NCI-H82 treated with DMSO at 0.1 percent for 48 hours (cell line): ENCODE measurements at regions not wholly inside any gene's neighbourhood (a gene's known extent, or its start where the extent isn't known, plus 50 kb on each side); places are given as distances from the start of the nearest gene placed in this dataset.
A peak's percentile ranks its signal among the peaks of the same experiment; 100 is the strongest.

Experiments used
- DNase-seq: peaks from one replicate; lab custom pipeline; 2025; ENCODE audit not compliant: unreplicated experiment; lab: John Stamatoyannopoulos, UW

DNA sequence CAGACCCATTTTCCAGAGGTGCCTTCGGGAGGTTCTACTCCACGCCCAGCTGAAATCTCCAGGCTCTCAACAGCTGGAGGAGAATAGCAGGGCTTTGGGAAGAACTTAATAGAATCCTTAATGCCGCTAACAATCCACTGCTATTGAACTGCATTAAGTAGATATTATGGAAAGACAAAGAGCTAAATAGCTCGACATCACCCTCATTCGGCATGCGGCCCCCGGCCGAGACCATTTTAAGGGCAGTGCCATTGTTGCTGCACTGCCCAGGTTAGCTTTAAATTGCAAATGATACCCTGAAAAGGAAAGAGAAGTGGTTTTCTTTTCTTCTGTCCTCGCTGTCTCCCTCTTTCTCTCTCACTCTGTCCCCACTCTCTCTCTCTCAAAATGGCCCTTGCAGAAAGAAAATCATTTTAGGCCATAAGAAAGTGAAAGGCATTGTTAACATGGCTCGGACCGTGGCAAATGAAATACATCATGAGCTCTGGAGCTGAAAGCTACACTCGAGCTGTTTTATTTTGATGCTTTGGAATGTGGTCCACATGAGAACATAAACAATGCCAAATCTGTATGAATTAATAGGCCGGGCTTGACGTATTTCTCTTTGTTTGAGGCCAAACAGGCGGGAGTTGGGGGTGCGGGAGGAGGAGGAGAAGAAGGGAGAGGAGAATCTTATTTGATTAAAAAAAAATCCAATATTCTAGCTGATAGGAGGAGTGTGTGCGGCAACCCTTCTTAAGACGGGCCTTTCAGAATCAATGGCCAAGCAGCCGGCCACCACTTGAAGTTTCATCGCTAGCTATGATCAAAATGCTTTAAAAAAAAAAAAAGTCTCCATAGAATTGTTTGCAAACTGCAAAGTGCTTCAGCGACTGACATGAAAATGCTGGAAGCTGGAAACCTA is 298.8 kb upstream of the IRX3 start:
- no peak for DNase-seq

DNA sequence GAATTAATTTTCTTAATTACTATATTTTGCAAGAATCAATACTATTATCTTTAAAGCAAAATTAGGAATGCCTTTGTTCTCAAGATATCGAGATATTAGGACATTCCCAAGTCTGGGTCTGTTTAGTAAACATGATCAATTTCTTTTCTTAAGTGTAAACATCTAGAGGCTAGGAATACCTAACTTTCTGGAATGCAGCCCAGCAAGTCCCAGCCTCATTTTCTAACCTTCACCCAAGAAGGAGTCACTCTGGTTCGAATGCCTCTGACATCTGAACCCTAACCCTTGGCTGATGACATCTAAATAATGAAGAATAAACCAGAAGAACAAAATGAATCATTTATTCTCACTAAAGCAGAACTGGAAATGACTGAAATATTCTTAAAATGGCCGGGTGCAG is 297.5 kb upstream of the IRX3 start:
- DNase-seq, result no peak

DNA sequence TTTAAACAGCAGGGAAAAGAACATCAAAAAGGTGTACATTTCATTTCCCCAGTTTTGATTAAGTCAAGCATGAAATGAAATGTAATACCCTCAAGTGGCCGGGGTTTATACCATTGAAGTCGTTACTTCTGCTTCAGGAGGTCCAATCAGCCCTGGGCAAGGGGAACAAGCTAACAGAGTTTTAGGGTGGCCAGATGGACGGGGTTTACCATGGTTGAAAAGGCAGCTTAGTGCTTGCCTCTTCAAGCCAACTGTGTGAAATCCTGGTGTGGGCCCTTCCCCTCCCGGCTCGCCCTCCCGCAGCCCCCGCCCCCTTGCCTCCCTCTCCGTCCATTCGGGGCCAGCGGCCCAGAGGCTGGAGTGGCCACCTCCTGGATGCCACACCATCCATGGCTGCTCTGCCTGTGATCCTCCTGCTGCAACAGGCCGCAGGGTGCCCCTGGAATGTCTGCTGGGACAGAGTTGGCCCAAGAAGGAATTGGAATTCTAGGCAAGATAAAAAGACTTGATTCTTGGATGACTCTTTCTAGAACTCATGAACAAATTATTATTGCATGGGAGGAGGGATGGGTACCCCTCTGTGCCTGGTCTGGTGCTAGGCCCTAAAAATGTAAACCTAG is 296.2 kb upstream of the IRX3 start:
- no peak for DNase-seq

DNA sequence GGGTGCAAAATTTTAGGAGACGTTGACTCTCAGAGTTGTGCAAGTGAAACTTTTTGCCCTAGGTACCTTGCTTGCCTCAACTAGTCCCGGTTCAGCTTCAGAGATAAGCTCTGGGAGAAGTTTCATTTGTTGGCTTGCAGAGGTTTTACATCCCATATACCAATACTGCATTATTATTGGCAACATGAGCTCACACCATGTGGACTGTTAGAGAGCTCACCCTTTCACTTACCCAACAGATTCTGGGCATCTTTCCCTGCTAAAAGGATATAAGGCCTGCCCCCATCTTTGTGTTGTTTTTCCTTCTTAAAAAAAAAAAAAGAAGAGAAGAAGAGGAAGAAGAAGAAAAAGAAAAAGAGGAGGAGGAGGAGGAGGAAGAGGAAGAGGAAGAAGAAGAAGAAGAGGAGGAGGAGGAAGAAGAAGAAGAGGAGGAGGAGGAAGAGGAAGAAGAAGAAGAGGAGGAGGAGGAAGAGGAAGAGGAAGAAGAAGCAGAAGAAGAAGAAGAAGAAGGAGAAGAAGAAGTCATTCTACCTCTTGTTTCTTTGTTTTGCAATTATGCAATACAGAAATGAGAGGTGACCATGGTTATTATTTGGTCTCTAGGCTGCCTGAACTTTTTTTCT is 292.6 kb upstream of the IRX3 start:
- no peak for DNase-seq

DNA sequence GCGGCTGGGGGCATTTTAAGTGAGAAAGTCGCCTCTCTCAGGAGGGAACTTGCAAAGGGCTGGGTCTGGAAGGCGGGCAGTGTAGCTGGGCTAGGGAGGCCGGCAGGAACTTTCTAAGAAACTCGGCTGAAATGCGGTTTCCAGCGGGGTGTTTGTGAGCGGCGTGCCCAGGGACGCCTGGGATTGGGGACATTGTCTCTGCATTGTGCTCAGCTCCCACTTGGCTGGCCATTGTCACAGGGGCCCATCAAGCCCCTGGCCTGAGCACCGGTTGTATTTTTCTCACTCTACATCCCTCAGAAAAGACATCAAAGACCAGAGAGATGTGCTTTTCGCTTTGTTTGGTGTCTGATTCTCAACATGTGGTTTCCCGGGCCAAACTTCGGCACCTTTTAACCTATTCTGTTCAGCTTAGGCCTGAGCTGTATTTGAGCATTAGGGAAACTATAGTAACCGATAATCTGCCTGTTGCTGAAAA is 291.1 kb upstream of the IRX3 start:
- no peak for DNase-seq

DNA sequence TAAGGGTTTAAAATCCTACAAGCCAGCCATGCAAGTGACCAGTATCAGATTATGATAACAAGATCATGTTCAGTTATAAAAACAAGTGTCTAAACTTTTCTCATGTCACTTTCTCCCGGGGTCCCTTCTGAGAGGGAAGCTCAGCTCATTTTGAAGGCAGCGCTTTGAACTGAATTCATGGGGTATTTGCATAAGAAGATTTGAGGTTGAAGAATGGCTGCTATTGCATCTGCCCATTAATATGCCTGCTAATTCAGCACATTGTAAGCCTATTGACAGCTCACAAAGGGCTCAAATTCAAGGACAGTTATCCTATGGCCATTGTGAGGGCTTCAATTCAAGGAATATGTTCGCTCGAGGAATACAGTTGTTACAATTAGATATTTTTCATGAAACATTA is 290.2 kb upstream of the IRX3 start:
- peak; percentile 33 for DNase-seq

DNA sequence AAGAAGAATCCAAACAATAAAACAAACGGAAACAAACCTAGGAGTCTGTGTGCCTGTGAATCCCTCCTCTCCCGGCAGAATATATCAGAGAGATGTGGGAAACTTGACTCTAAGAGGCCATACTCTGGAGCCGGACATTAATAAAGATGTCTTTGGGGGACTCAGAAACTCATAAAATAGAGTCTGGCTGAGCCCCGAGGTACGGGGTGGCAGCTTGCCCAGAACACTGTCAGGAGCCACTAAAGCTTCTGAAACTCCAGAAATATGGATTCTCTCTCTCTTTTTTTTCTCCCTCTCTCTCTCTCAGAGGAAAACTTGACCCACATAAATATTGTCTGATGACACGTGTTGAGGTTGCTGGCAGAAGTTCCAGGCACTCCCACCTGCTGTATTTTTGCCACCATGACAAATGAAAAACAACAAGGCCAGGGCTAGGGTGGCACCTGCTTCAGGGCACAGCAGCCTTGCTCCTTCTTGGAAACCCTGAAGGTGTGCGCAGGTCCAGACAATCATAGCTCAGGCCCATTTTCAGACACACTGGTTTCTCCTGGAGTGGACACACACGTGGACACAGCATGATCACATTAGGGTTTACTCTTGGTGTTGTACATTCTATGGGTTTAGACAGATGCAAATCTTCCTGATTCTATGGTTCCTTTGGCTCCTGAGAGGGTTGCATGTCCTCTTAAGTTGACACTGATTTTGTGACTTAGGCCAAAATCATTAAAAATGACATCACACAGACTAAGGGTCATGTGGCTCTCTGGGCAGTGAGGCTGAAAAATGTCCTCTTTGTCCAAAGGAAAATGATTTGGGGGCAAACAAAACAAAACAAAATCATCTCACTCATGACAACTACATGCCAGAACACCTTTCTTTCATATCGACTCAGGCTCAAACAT is 282.6 kb upstream of the IRX3 start:
- DNase-seq, result no peak

DNA sequence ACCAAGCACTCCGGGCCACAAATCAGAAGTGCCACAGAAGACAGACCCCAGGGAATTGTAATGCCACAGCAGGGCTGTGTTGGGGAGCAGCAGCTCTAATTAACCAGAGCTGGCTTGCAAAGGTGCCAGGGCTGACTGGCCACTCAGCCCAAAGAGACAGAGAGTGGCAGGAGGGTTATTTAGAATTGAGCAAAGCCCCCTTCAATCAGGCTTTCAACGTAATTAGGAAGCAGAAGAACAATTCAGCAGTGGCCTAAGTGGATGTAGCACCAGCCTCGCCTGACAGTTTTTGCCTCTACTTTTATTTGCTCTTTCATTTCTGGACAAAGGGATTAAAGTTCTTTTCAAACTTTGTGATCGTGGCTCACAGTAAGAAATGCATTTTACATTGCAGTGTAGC is 278.3 kb upstream of the IRX3 start:
- no peak for DNase-seq

DNA sequence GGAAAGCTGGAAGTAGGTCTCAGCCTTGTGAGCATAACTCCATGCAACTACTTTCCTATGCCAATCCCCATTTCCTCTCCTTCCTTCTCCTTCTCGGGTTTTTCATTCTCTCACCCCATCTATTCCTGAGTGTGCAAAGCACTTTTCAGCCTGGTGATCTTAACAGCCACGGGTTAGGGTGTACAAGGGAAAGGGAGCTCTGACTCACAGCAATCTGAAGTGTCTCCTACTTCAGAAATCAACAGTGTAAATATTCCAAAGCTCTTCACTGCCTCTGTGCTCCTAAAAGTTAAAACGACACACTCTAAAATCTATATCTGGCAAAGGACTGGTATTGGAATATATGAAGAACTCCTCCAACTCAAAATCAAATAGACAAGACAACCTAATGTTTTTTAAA is 268.0 kb upstream of the IRX3 start:
- no peak for DNase-seq

DNA sequence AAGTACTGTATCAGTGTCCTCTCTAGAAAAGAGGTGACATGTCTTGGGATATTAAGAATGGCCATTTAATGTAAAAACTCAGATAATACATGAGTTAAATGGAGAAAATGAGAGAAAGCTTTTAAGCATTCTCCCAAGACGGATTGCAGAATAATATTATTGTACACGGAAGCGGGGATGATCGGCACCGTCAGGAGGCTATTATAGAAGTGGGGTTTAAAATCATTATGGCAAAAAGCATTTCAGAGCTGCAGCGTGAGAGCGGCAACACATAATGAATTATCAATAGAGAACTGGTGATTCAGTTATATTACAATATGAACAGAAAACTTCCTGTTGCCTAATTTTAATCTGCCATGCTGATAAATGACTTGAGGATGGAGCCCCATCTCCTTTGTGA is 261.7 kb upstream of the IRX3 start:
- no peak for DNase-seq

DNA sequence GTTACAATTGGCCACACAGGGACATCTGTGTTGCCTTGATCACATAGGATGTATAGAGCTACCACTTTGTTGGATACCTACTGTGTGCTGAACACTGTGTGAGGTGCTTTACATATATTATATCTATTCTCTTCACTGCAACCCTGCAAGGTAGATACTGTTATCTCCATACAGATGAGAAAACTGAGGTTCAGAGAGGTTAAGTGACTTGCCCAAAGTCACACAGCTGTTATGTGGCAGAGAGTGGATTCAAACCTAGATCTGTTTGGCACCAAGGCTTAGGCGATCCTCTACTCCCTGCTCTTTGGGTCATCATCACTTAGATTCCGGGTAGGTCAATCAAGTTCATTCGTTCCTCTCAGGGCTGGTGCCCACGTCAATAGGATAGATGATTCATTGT is 260.5 kb upstream of the IRX3 start:
- no peak for DNase-seq

DNA sequence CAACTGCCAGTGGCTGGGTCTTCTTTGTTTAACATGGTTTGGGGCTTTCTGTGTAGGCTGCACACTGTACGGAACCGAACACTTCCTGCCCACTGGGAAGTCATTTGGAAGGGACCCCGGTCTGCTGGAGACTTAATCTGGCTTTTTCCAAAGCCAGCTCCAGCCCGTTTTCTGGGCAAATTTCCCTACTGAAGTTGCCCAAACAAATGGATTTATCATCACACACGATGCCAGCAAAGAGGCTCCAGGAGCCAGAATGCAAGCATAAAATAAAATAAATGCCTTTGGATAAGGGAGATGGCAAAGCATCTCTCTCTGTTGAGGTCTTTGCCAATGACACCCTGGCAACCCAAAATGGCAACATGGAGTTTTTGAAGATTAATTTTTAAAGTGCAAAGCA is 259.9 kb upstream of the IRX3 start:
- DNase-seq, result no peak

DNA sequence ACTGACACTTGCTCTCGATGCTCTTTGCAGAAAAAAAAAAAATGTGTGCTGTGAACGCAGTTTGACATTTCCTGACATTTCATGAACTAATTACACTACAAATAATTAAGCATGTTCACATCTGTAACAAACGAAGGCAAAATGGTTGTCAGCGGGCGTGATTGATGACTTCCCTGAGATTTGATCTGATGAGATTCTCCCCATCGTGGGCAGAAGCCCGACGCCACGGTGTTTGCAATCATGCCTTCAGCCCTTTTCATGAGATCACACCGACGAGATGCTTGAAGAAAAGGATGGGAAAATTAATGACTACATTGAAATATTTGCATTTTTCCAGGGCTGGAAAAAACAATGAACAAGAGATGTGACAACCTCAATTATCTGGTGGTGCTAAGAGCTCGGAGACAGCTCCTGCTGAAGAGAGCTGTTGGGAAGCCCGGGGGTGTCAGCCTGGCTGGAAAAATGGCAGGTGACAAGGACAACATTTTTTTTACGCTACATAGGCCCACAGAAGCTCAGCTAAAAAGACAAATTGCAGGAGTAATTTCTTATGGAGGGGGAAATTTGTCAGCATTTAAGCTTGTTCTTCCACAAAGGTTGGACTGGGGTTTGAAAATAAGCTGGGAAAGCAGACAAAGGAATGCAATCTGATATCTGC is 259.4 kb upstream of the IRX3 start:
- DNase-seq, result no peak

DNA sequence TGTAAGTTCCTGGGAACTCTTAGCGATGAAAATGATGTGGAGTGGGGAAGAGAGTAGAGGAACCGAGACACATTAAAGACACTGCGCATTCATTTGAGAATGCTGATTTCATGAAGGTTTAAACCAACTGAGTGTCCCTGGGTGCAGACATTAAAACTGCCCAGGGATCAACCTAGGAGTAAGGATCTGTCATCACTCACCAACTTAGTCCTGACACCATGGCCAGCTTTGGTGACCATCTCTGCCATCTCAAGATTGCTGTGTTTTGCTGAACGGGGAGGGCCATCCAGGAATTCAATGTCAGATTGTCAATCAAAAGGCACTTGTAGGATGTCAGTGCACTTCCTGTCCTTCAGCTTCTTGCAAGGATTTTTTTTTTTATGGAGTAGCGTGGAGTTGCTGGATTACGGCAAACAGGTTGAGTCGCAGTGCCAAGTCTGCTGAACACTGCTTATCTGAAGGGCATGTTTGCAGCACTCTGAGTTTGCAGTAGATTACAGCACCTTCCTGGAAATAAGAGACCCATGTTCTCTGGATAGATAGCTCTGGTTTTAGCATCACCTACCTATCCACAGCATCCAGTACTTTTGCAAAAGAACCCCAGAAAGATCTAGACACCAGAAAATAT is 258.1 kb upstream of the IRX3 start:
- no peak for DNase-seq

DNA sequence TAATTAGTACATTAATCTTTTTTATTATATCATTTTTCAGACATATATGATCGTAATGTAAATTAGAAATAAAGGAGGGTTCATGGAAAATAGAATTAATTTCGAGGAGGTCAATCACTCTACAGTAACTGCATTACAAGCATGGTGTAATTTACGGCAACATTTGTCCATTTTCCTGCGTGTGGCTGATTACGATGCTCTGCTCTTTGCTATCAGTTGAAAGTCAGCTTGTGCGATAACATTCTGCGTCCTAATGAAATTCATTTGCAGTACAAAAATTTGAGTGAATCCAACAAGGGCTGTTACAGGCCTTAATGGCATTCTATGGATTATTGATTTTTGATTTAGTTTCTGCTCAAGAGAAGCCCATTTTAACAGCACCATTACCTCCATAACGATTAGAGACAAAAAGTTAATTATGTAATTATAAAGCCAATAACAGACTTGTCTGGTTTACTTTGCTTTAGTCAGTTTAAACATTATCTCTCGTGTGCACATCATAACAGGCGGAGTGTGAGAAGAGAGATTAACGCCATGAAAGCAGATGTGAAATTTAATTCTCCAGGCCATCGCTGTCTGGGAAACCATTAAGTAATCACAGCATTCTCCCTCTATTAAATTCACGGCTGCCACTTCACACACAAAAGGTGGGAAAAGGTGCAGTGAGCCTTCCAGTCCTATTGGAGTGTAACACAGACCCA is 256.4 kb upstream of the IRX3 start:
- DNase-seq, result no peak

DNA sequence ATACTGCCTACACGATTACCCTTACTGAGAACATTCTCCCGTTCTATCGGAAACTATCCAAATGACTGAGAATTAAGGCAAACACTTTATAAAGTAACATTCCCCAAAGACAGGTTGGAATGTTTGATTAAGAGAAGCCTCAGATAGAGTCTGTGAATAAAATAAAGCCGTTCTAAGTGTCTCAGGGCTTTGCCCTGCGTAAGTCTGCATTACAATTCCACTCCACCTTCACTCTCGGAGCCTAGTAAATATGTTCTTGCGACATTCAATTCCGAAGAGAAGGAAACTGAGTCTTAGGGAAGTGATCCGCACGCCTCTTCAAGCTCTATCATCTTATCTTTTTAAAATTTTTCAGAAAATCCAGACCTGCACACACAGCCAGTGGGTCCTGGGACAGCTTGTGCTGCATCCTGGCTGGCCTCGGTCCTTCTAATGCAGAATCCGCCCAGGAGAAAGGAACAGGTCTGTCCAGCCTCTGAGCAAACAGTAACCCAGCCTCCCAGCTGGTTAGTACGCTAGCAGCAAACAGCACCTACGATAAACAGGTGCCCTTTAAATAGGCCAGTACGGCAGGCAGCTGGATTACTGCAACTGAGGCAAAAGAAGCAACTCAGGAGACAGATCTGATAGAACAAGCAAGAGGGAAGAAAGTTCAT is 254.1 kb upstream of the IRX3 start:
- no peak for DNase-seq

DNA sequence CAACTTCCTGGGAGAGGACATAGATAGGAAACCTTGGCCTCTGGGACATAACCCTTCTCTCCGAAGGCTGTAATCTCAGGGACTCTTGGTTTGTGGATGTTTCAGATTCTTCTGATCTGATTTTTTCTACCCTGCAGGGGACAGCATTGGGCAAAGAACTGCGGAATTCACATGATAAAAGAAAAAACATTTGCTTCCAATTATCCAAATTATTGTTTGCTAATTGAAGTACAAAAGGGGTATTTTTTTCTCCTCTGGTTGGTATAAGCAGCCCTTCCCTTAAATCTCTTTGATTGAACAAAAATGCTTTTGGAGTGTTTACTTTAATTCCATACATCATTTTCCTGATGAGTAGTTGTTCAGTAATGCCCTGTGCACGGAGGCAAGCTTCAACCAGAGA is 251.7 kb upstream of the IRX3 start:
- DNase-seq, result no peak

DNA sequence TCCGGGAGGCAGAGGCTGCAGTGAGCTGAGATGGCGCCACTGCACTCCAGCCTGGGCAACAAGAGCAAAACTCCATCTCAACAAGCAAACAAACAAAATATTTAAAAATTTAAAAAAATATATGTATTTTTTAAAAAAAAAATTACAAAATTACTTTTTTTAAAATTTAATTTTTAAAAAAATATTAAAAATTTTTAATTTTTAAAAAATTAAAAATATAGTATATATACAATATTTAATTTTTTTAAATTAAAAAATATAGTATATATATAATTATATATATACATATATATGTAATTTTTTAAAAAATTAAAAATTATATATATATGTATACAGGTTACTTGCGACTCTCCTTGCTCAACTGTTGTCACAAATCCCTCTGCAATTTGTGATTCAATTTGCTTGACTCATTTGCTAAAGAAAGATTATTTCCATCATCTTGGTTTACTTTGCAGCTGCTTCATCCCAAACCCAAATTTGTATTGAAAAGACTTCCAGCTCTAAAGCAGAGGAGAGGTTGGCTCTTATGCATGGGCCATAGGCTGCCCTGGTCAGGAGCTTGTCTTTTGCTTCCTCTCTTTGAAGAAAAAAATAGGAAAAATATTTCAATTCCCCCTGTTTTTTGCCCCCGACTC is 247.4 kb upstream of the IRX3 start:
- no peak for DNase-seq

DNA sequence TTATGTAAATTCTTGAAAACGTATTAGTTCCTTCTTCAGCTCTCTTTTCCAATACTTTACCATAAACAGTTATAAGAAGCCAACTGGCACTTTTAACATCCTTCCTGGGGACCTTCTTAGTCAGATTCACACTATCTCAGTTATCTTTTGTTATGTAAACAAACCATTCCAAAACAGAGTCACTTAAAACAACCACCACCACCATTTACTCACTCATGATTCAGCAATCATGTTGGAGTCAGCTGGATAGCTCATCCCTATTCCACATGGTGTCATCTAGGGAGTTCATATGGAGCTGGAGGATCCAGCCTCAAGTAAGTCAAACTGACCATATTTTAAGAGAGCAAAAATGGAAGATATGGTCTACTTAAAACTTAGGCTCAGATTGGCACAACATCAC is 240.3 kb upstream of the IRX3 start:
- no peak for DNase-seq
